ENCODE measurements at regions not wholly inside any gene's neighbourhood (a gene's known extent, or its start where the extent isn't known, plus 50 kb on each side); places are given as distances from the start of the nearest gene placed in this dataset.

DNA sequence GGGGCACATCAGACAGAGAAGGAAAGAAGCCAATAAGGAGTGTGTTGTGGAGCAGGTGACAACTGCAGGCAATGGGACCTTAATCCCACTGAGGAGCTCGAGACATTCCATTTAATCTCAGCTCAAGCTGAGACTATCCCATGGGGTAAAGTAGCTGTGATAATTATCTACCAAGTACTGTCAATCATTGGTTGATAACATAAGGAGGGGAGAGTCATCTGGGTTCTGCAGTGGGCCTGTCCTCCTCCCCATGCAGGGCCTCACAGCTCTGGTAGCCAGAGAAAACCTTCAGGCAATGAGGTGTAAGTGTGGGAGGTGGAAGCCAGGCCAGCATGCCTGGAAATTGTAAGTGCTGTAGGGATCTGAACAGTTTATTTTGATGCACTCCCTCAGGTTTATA, 375.0 kb upstream of the ARID1B start:
- TF ChIP-seq, protein P1, sequence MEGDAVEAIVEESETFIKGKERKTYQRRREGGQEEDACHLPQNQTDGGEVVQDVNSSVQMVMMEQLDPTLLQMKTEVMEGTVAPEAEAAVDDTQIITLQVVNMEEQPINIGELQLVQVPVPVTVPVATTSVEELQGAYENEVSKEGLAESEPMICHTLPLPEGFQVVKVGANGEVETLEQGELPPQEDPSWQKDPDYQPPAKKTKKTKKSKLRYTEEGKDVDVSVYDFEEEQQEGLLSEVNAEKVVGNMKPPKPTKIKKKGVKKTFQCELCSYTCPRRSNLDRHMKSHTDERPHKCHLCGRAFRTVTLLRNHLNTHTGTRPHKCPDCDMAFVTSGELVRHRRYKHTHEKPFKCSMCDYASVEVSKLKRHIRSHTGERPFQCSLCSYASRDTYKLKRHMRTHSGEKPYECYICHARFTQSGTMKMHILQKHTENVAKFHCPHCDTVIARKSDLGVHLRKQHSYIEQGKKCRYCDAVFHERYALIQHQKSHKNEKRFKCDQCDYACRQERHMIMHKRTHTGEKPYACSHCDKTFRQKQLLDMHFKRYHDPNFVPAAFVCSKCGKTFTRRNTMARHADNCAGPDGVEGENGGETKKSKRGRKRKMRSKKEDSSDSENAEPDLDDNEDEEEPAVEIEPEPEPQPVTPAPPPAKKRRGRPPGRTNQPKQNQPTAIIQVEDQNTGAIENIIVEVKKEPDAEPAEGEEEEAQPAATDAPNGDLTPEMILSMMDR (IDR thresholded peaks at IDR 0.05; ENCODE audit: low read length): no peak
- no peak for TF ChIP-seq EZH2phosphoT487 (IDR thresholded peaks at IDR 0.05; ENCODE audit: low read length)
- no peak for TF ChIP-seq EZH2 (optimal IDR thresholded peaks at IDR 0.05; ENCODE audit: low read depth, low read length)
